ENCODE measurements at regions not wholly inside any gene's neighbourhood (a gene's known extent, or its start where the extent isn't known, plus 50 kb on each side); places are given as distances from the start of the nearest gene placed in this dataset.
"Not testable (repeated sequence)": the region's sequence is repeated elsewhere in the genome, so short reads cannot be mapped to it uniquely, and the experiment has no call there.

- DNase-seq (ENCODE audit: low spot score) = peak; percentile 61
- H3K36me3 ChIP-seq = no peaks in the 10 kb centered on the region
- H3F3A ChIP-seq (ENCODE audit: low read depth) = peaks cover 5% of the 10 kb centered on the region
- Mint-ChIP-seq H3K27ac (no peak overlapping the region), H3K4me1 (peaks cover 22% of the 10 kb centered on the region), H3K9me3 (no peaks in the 10 kb centered on the region), H3K27me3 (ENCODE audit: insufficient read depth, low read depth) (peaks cover 13% of the 10 kb centered on the region), H3K4me3 (peak overlapping the region; percentile 7), H3K36me3 (no peaks in the 10 kb centered on the region)
- no peak overlapping the region for H3K9ac ChIP-seq
- no peak overlapping the region for H3K27ac ChIP-seq
- H3K9me3 ChIP-seq (ENCODE audit: low read depth) = no peaks in the 10 kb centered on the region
- H3K79me2 ChIP-seq (ENCODE audit: low read depth) = no peaks in the 10 kb centered on the region
- H2AFZ ChIP-seq (replicated peaks) = no peak overlapping the region
- peaks cover 16% of the 10 kb centered on the region for H3K27me3 ChIP-seq
- no peak overlapping the region for H3K4me2 ChIP-seq
- TF ChIP-seq EZH2 (IDR thresholded peaks at IDR 0.05) (no peak), CTCF (IDR thresholded peaks at IDR 0.05) (no peak), EZH2phosphoT487 (IDR thresholded peaks at IDR 0.05) (no peak)
- peaks cover 5% of the 10 kb centered on the region for H4K20me1 ChIP-seq (ENCODE audit: low read depth)
- H3K4me1 ChIP-seq = peaks cover 19% of the 10 kb centered on the region
- H3K4me3 ChIP-seq = no peak overlapping the region
Measured at GRCh38 chr15:53193149-53193548, 403.0 kb upstream of the ONECUT1 start.

- H3K36me3 ChIP-seq = no peaks in the 10 kb centered on the region
- no peak overlapping the region for H3K27ac Mint-ChIP-seq
- DNase-seq (ENCODE audit: low spot score) = no peak
- no peak overlapping the region for H3K27ac ChIP-seq
- no peaks in the 10 kb centered on the region for H3K36me3 Mint-ChIP-seq
- no peak overlapping the region for H3K4me3 Mint-ChIP-seq
- no peaks in the 10 kb centered on the region for H3K27me3 ChIP-seq
- peaks cover 17% of the 10 kb centered on the region for H3K9me3 Mint-ChIP-seq
- H3K4me2 ChIP-seq = no peak overlapping the region
- no peak overlapping the region for H2AFZ ChIP-seq (replicated peaks)
- H3K79me2 ChIP-seq (ENCODE audit: low read depth) = no peaks in the 10 kb centered on the region
- no peaks in the 10 kb centered on the region for H4K20me1 ChIP-seq (ENCODE audit: low read depth)
- no peaks in the 10 kb centered on the region for H3K4me1 Mint-ChIP-seq
- no peaks in the 10 kb centered on the region for H3K4me1 ChIP-seq
- no peak overlapping the region for H3K9ac ChIP-seq
- no peaks in the 10 kb centered on the region for H3K9me3 ChIP-seq (ENCODE audit: low read depth)
- H3K27me3 Mint-ChIP-seq (ENCODE audit: insufficient read depth, low read depth) = peaks cover 9% of the 10 kb centered on the region
- TF ChIP-seq EZH2 (IDR thresholded peaks at IDR 0.05) = no peak
- no peak for TF ChIP-seq CTCF (IDR thresholded peaks at IDR 0.05)
- no peak for TF ChIP-seq EZH2phosphoT487 (IDR thresholded peaks at IDR 0.05)
- no peak overlapping the region for H3K4me3 ChIP-seq
- H3F3A ChIP-seq (ENCODE audit: low read depth) = no peaks in the 10 kb centered on the region
Measured at GRCh38 chr15:53189860-53190259, 399.7 kb upstream of the ONECUT1 start.

GRCh38 chr15:53183449-53183848 is 393.3 kb upstream of the ONECUT1 start:
- H3K9me3 ChIP-seq (ENCODE audit: low read depth); H3F3A ChIP-seq (ENCODE audit: low read depth): not testable (repeated sequence)

GRCh38 chr15:53171571-53171970 is 381.4 kb upstream of the ONECUT1 start:
- Mint-ChIP-seq H3K36me3 (no peaks in the 10 kb centered on the region), H3K27ac (no peak overlapping the region), H3K4me1 (no peaks in the 10 kb centered on the region), H3K9me3 (no peaks in the 10 kb centered on the region), H3K4me3 (no peak overlapping the region), H3K27me3 (ENCODE audit: insufficient read depth, low read depth) (no peaks in the 10 kb centered on the region)
- H3K9me3 ChIP-seq (ENCODE audit: low read depth) = no peaks in the 10 kb centered on the region
- no peaks in the 10 kb centered on the region for H3K4me1 ChIP-seq
- H2AFZ ChIP-seq (replicated peaks) = no peak overlapping the region
- H3K4me2 ChIP-seq = no peak overlapping the region
- no peaks in the 10 kb centered on the region for H3K27me3 ChIP-seq
- no peaks in the 10 kb centered on the region for H3K36me3 ChIP-seq
- no peaks in the 10 kb centered on the region for H3F3A ChIP-seq (ENCODE audit: low read depth)
- H4K20me1 ChIP-seq (ENCODE audit: low read depth) = no peaks in the 10 kb centered on the region
- H3K4me3 ChIP-seq = no peak overlapping the region
- no peak overlapping the region for H3K9ac ChIP-seq
- H3K79me2 ChIP-seq (ENCODE audit: low read depth) = no peaks in the 10 kb centered on the region
- no peak overlapping the region for H3K27ac ChIP-seq
- TF ChIP-seq EZH2phosphoT487 (IDR thresholded peaks at IDR 0.05) (no peak), EZH2 (IDR thresholded peaks at IDR 0.05) (no peak), CTCF (IDR thresholded peaks at IDR 0.05) (no peak)
- no peak for DNase-seq (ENCODE audit: low spot score)

More at GRCh38 chr15:53183449-53183848, 393.3 kb upstream of the ONECUT1 start:
- not testable (repeated sequence) for H3K4me3 Mint-ChIP-seq; H3K9ac ChIP-seq; H3K36me3 Mint-ChIP-seq; H3K27ac Mint-ChIP-seq; H3K27me3 Mint-ChIP-seq (ENCODE audit: insufficient read depth, low read depth); H2AFZ ChIP-seq (replicated peaks); H3K4me1 Mint-ChIP-seq; H3K27me3 ChIP-seq; H4K20me1 ChIP-seq (ENCODE audit: low read depth); DNase-seq (ENCODE audit: low spot score); H3K4me2 ChIP-seq; H3K4me1 ChIP-seq; H3K36me3 ChIP-seq; H3K27ac ChIP-seq; H3K4me3 ChIP-seq; H3K79me2 ChIP-seq (ENCODE audit: low read depth)
- peaks cover 30% of the 10 kb centered on the region for H3K9me3 Mint-ChIP-seq
